NCI-H1930 (cell line): ENCODE measurements at regions not wholly inside any gene's neighbourhood (a gene's known extent, or its start where the extent isn't known, plus 50 kb on each side); places are given as distances from the start of the nearest gene placed in this dataset.
"Not testable (repeated sequence)": the region's sequence is repeated elsewhere in the genome, so short reads cannot be mapped to it uniquely, and the experiment has no call there.

Experiments used
- DNase-seq, 2 experiments: peaks; one replicate each; lab custom pipeline; 2025; lab: John Stamatoyannopoulos, UW

- no peak for DNase-seq
Measured at GRCh38 chr6:169862043-169862891, 110.8 kb downstream of the ERMARD start.

- DNase-seq = no peak
Measured at GRCh38 chr6:169861431-169862042, 110.1 kb downstream of the ERMARD start.

- no peak for DNase-seq
Measured at GRCh38 chr6:169859978-169860703, 108.7 kb downstream of the ERMARD start.

GRCh38 chr6:169859401-169859977, 108.1 kb downstream of the ERMARD start:
- no peak for DNase-seq

- no peak for DNase-seq
Measured at GRCh38 chr6:169858935-169859351, 107.5 kb downstream of the ERMARD start.

- no peak for DNase-seq
Measured at GRCh38 chr6:169858293-169858934, 107.0 kb downstream of the ERMARD start.

- DNase-seq = no peak
Measured at GRCh38 chr6:169857343-169858292, 106.2 kb downstream of the ERMARD start.

GRCh38 chr6:169856442-169857342, 105.3 kb downstream of the ERMARD start:
- DNase-seq = not testable (repeated sequence)

- no peak for DNase-seq
Measured at GRCh38 chr6:169854813-169855212, 103.4 kb downstream of the ERMARD start.

- no peak for DNase-seq
Measured at GRCh38 chr6:169854083-169854725, 102.8 kb downstream of the ERMARD start.

GRCh38 chr6:169853196-169854082, 102.0 kb downstream of the ERMARD start:
- DNase-seq = no peak

- no peak for DNase-seq
Measured at GRCh38 chr6:169852504-169853195, 101.2 kb downstream of the ERMARD start.

- no peak for DNase-seq
Measured at GRCh38 chr6:169851641-169852503, 100.5 kb downstream of the ERMARD start.

GRCh38 chr6:169850746-169851145, 99.3 kb downstream of the ERMARD start:
- no peak for DNase-seq

GRCh38 chr6:169850154-169850553, 98.7 kb downstream of the ERMARD start:
- DNase-seq = no peak

GRCh38 chr6:169849396-169849795, 98.0 kb downstream of the ERMARD start:
- DNase-seq = no peak

- DNase-seq = no peak
Measured at GRCh38 chr6:169848946-169849345, 97.5 kb downstream of the ERMARD start.
